GM10248 (cell line): ENCODE measurements at regions not wholly inside any gene's neighbourhood (a gene's known extent, or its start where the extent isn't known, plus 50 kb on each side); places are given as distances from the start of the nearest gene placed in this dataset.

ENCODE experiments used
- CTCF ChIA-PET: fragments of 300-600 bp; sonication (Branson Sonifier 250); formaldehyde crosslinking; extraction: SDS; loops from one replicate; lab custom pipeline; 2021; ENCODE audit warnings: antibody characterized with exemption; lab: Yijun Ruan, JAX
- POLR2A ChIA-PET: fragments of 350-650 bp; sonication (Branson Sonifier 250); formaldehyde crosslinking; extraction: SDS; loops from one replicate; lab custom pipeline; 2020; ENCODE audit warnings: antibody characterized with exemption; lab: Yijun Ruan, JAX
- DNase-seq: peaks from one replicate; pipeline ENCODE4 v3.0.0; 2012; ENCODE audit errors: extremely low spot score
- CTCF ChIP-seq: IDR thresholded peaks from 2 replicates; pipeline ENCODE4 v1.5.1; 2012; ENCODE audit warnings: mild to moderate bottlenecking, low read depth; ENCODE audit errors: extremely low read depth, missing control alignments, control extremely low read depth

GRCh38 chr5:115388240-115388639 lies 91.8 kb upstream of the CCDC112 start:
- DNase-seq: no peak
- POLR2A ChIA-PET: no interaction called here
- CTCF ChIA-PET: interaction anchor here (1.0 to 1.8 kb wide), 2 partner anchors 13 kb away, joined by 3 to 8 read pairs; no protein-coding TSS in a partner anchor
- TF ChIP-seq CTCF: no peak

- POLR2A ChIA-PET: no interaction called here
- no peak for TF ChIP-seq CTCF
- DNase-seq: no peak
- CTCF ChIA-PET: interaction anchor here (1.8 kb wide), 1 partner anchor 13 kb away, joined by 8 read pairs; no protein-coding TSS in a partner anchor
Measured at GRCh38 chr5:115387816-115388215, 91.4 kb upstream of the CCDC112 start.

GRCh38 chr5:115386657-115387056 lies 90.2 kb upstream of the CCDC112 start:
- POLR2A ChIA-PET: no interaction called here
- CTCF ChIA-PET: interaction anchor here (1.0 kb wide), 1 partner anchor 13 kb away, joined by 3 read pairs; no protein-coding TSS in a partner anchor
- no peak for DNase-seq
- no peak for TF ChIP-seq CTCF

GRCh38 chr5:115384587-115385375 lies 88.3 kb upstream of the CCDC112 start:
- no peak for DNase-seq
- no peak for TF ChIP-seq CTCF
- ChIA-PET POLR2A (no interaction called here), CTCF (interaction anchor here (1.1 to 1.4 kb wide), 2 partner anchors 15 to 29 kb away, joined by 3 to 5 read pairs; no protein-coding TSS in a partner anchor)

GRCh38 chr5:115382989-115383388 lies 86.5 kb upstream of the CCDC112 start:
- POLR2A ChIA-PET: no interaction called here
- TF ChIP-seq CTCF: no peak
- DNase-seq: no peak
- CTCF ChIA-PET: interaction anchor here (1.2 kb wide), 1 partner anchor 44 kb away, joined by 3 read pairs; no protein-coding TSS in a partner anchor

- POLR2A ChIA-PET: no interaction called here
- no peak for DNase-seq
- CTCF ChIA-PET: interaction anchor here (1.2 to 2.4 kb wide), 2 partner anchors 10 to 49 kb away, joined by 3 to 7 read pairs; no protein-coding TSS in a partner anchor
- TF ChIP-seq CTCF: no peak
Measured at GRCh38 chr5:115381911-115382662, 85.6 kb upstream of the CCDC112 start.
